ENCODE measurements at regions not wholly inside any gene's neighbourhood (a gene's known extent, or its start where the extent isn't known, plus 50 kb on each side); places are given as distances from the start of the nearest gene placed in this dataset.

- no peaks in the 10 kb centered on the region for H3K4me1 ChIP-seq
- 42% methylated on average over 2 of the region's 9 CpGs; no CpG with 5 or more reads in 1 of the 2 donors for WGBS, 2 donors (ENCODE audit: low coverage in 1 of 2)
- TF ChIP-seq EP300 (IDR thresholded peaks at IDR 0.05) (no peak), POLR2AphosphoS5 (IDR thresholded peaks at IDR 0.05) (no peak), CTCF (IDR thresholded peaks at IDR 0.05) (no peak), POLR2A (IDR thresholded peaks at IDR 0.05) (no peak)
- no peak overlapping the region for H3K4me3 ChIP-seq
- no peak overlapping the region for H3K27ac ChIP-seq
- H3K27me3 ChIP-seq = peaks cover 5% of the 10 kb centered on the region
- H3K9me3 ChIP-seq = no peaks in the 10 kb centered on the region
- no peaks in the 10 kb centered on the region for H3K36me3 ChIP-seq
- no peak for ATAC-seq
Measured at GRCh38 chr2:126798276-126799140, 100.2 kb upstream of the TEX51 start.

- 80% methylated on average over 2 of the region's 2 CpGs; no CpG with 5 or more reads in 1 of the 2 donors for WGBS, 2 donors (ENCODE audit: low coverage in 1 of 2)
- TF ChIP-seq POLR2A (IDR thresholded peaks at IDR 0.05) (no peak), POLR2AphosphoS5 (IDR thresholded peaks at IDR 0.05) (no peak), CTCF (IDR thresholded peaks at IDR 0.05) (no peak), EP300 (IDR thresholded peaks at IDR 0.05) (no peak)
- peaks cover 4% of the 10 kb centered on the region for H3K27me3 ChIP-seq
- ATAC-seq = no peak
- no peak overlapping the region for H3K4me3 ChIP-seq
- H3K27ac ChIP-seq = no peak overlapping the region
- no peaks in the 10 kb centered on the region for H3K9me3 ChIP-seq
- no peaks in the 10 kb centered on the region for H3K4me1 ChIP-seq
- no peaks in the 10 kb centered on the region for H3K36me3 ChIP-seq
Measured at GRCh38 chr2:126799301-126799700, 99.4 kb upstream of the TEX51 start.

- Histone ChIP-seq H3K4me3 (no peak overlapping the region), H3K9me3 (no peaks in the 10 kb centered on the region), H3K27me3 (peaks cover 4% of the 10 kb centered on the region), H3K36me3 (no peaks in the 10 kb centered on the region), H3K27ac (no peak overlapping the region), H3K4me1 (no peaks in the 10 kb centered on the region)
- WGBS, 2 donors (ENCODE audit: low coverage in 1 of 2) = 71 to 86% methylated on average over 1 to 6 of the region's 6 CpGs
- TF ChIP-seq EP300 (IDR thresholded peaks at IDR 0.05) (no peak), POLR2A (IDR thresholded peaks at IDR 0.05) (no peak)
- ATAC-seq = no peak
Measured at GRCh38 chr2:126801473-126801872, 97.2 kb upstream of the TEX51 start.

- Histone ChIP-seq H3K4me3 (no peak overlapping the region), H3K9me3 (no peaks in the 10 kb centered on the region), H3K27me3 (peaks cover 4% of the 10 kb centered on the region), H3K27ac (no peak overlapping the region), H3K36me3 (no peaks in the 10 kb centered on the region), H3K4me1 (no peaks in the 10 kb centered on the region)
- WGBS, 2 donors (ENCODE audit: low coverage in 1 of 2) = 80% methylated on average over 1 of the region's 7 CpGs; no CpG with 5 or more reads in 1 of the 2 donors
- ATAC-seq = no peak
- TF ChIP-seq CTCF (IDR thresholded peaks at IDR 0.05) (no peak), POLR2A (IDR thresholded peaks at IDR 0.05) (no peak), POLR2AphosphoS5 (IDR thresholded peaks at IDR 0.05) (no peak), EP300 (IDR thresholded peaks at IDR 0.05) (no peak)
Measured at GRCh38 chr2:126802316-126802715, 96.4 kb upstream of the TEX51 start.

- TF ChIP-seq POLR2A (IDR thresholded peaks at IDR 0.05) = no peak
- no peak for TF ChIP-seq CTCF (IDR thresholded peaks at IDR 0.05)
- TF ChIP-seq POLR2AphosphoS5 (IDR thresholded peaks at IDR 0.05) = no peak
- no peak for TF ChIP-seq EP300 (IDR thresholded peaks at IDR 0.05)
Measured at GRCh38 chr2:126802774-126803433, 95.8 kb upstream of the TEX51 start.

More at GRCh38 chr2:126802774-126803433, 95.8 kb upstream of the TEX51 start:
- no peaks in the 10 kb centered on the region for H3K9me3 ChIP-seq
- H3K4me1 ChIP-seq = no peaks in the 10 kb centered on the region
- H3K4me3 ChIP-seq = no peak overlapping the region
- H3K27ac ChIP-seq = no peak overlapping the region
- no peak for ATAC-seq
- WGBS, 2 donors (ENCODE audit: low coverage in 1 of 2) = 95% methylated on average over 3 of the region's 8 CpGs; no CpG with 5 or more reads in 1 of the 2 donors
- H3K27me3 ChIP-seq = no peaks in the 10 kb centered on the region
- H3K36me3 ChIP-seq = no peaks in the 10 kb centered on the region
